MM.1S (cell line): ENCODE measurements at regions not wholly inside any gene's neighbourhood (a gene's known extent, or its start where the extent isn't known, plus 50 kb on each side); places are given as distances from the start of the nearest gene placed in this dataset.

ENCODE experiments used
- DNase-seq: peaks from one replicate; pipeline ENCODE4 v3.0.0-alpha.2; 2015
- H2AFZ ChIP-seq: fragments of 300-600 bp; sonication (generic); 2 replicates; pipeline ENCODE4 v1.6.0; 2016; ENCODE audit warnings: antibody characterized with exemption, low read length
- H3F3A ChIP-seq: fragments of 300-600 bp; sonication (generic); 2 replicates; pipeline ENCODE4 v1.6.1; 2016; ENCODE audit warnings: mild to moderate bottlenecking, antibody characterized with exemption, low read length, moderate library complexity, mixed read lengths; ENCODE audit not compliant: insufficient read depth
- H3K27ac ChIP-seq: fragments of 300-600 bp; sonication (generic); 2 replicates; pipeline ENCODE4 v1.5.1; 2016; ENCODE audit warnings: mild to moderate bottlenecking, low read length
- H3K27me3 ChIP-seq: fragments of 300-600 bp; sonication (generic); replicated peaks from 2 replicates; pipeline ENCODE4 v1.6.0; 2016; ENCODE audit warnings: low read length; ENCODE audit not compliant: insufficient read depth
- H3K36me3 ChIP-seq: fragments of 300-600 bp; sonication (generic); replicated peaks from 2 replicates; pipeline ENCODE4 v1.6.1; 2016; ENCODE audit warnings: mild to moderate bottlenecking, low read length, mixed read lengths; ENCODE audit not compliant: insufficient read depth
- H3K4me1 ChIP-seq: fragments of 300-600 bp; sonication (generic); 2 replicates; pipeline ENCODE4 v1.6.1; 2016; ENCODE audit warnings: low read length, mixed read lengths
- H3K4me2 ChIP-seq: fragments of 300-600 bp; sonication (generic); 2 replicates; pipeline ENCODE4 v1.6.0; 2016; ENCODE audit warnings: low read depth, low read length
- H3K4me3 ChIP-seq: fragments of 300-600 bp; sonication (generic); 2 replicates; pipeline ENCODE4 v1.5.1; 2016; ENCODE audit warnings: low read length, mixed read lengths
- H3K79me2 ChIP-seq: fragments of 300-600 bp; sonication (generic); 2 replicates; pipeline ENCODE4 v1.6.1; 2016; ENCODE audit warnings: mixed run types, low read length, mixed read lengths
- H3K9ac ChIP-seq: fragments of 300-600 bp; sonication (generic); 2 replicates; pipeline ENCODE4 v1.6.1; 2016; ENCODE audit warnings: low read length, mixed read lengths
- H3K9me2 ChIP-seq: fragments of 300-600 bp; sonication (generic); replicated peaks from 2 replicates; pipeline ENCODE4 v1.6.1; 2016; ENCODE audit warnings: mild to moderate bottlenecking, low read length, mixed read lengths; ENCODE audit not compliant: insufficient read depth
- H3K9me3 ChIP-seq: fragments of 300-600 bp; sonication (generic); replicated peaks from 2 replicates; pipeline ENCODE4 v1.6.1; 2016; ENCODE audit warnings: mild to moderate bottlenecking, low read length, mixed read lengths; ENCODE audit not compliant: insufficient read depth
- H4K20me1 ChIP-seq: fragments of 300-600 bp; sonication (generic); 2 replicates; pipeline ENCODE4 v1.6.1; 2016; ENCODE audit warnings: mild to moderate bottlenecking, low read length, moderate library complexity, mixed read lengths; ENCODE audit not compliant: insufficient read depth
- CTCF ChIP-seq: fragments of 300-600 bp; sonication (generic); IDR thresholded peaks from 2 replicates; pipeline ENCODE4 v1.5.1; 2016; ENCODE audit warnings: antibody characterized with exemption, low read length, mixed read lengths
- EZH2 ChIP-seq: fragments of 300-600 bp; sonication (generic); optimal IDR thresholded peaks from 2 replicates; pipeline ENCODE3; 2017; ENCODE audit warnings: low read depth, mild to moderate bottlenecking, antibody characterized with exemption, low read length, mixed read lengths
- EZH2phosphoT487 ChIP-seq: fragments of 300-600 bp; sonication (generic); IDR thresholded peaks from 2 replicates; pipeline ENCODE4 v1.6.1; 2018; ENCODE audit warnings: antibody characterized with exemption, low read length

- Histone ChIP-seq H3K4me2 (no peak overlapping the region), H3K36me3 (no peaks in the 10 kb centered on the region), H3K9me3 (no peaks in the 10 kb centered on the region), H3K9me2 (no peaks in the 10 kb centered on the region), H3K4me1 (no peaks in the 10 kb centered on the region), H3K79me2 (no peaks in the 10 kb centered on the region), H3F3A (no peaks in the 10 kb centered on the region), H2AFZ (no peak overlapping the region), H3K27ac (no peak overlapping the region), H4K20me1 (no peaks in the 10 kb centered on the region), H3K9ac (no peak overlapping the region), H3K27me3 (no peaks in the 10 kb centered on the region), H3K4me3 (no peak overlapping the region)
- TF ChIP-seq EZH2phosphoT487: no peak
- no peak for TF ChIP-seq CTCF
- TF ChIP-seq EZH2: no peak
- DNase-seq: no peak
These were observed 1182.9 kb upstream of the CRIM1 start for GRCh38 chr2:35172687-35173086.

- Histone ChIP-seq H3K4me3 (no peak overlapping the region), H3F3A (no peaks in the 10 kb centered on the region), H3K27me3 (no peaks in the 10 kb centered on the region), H4K20me1 (no peaks in the 10 kb centered on the region), H2AFZ (no peak overlapping the region), H3K9me2 (no peaks in the 10 kb centered on the region), H3K9me3 (no peaks in the 10 kb centered on the region), H3K9ac (no peak overlapping the region), H3K4me1 (no peaks in the 10 kb centered on the region), H3K4me2 (no peak overlapping the region), H3K79me2 (no peaks in the 10 kb centered on the region), H3K36me3 (no peaks in the 10 kb centered on the region), H3K27ac (no peak overlapping the region)
- DNase-seq: peak; percentile 24
- peak; percentile 21 for TF ChIP-seq CTCF
- no peak for TF ChIP-seq EZH2phosphoT487
These were observed 1187.2 kb upstream of the CRIM1 start for GRCh38 chr2:35168351-35168750.

GRCh38 chr2:35163948-35164347 lies 1191.6 kb upstream of the CRIM1 start:
- no peak for DNase-seq
- Histone ChIP-seq H3K79me2 (no peaks in the 10 kb centered on the region), H3K9me2 (no peaks in the 10 kb centered on the region), H4K20me1 (no peaks in the 10 kb centered on the region), H3K4me3 (no peak overlapping the region), H3K27me3 (no peaks in the 10 kb centered on the region), H3K4me2 (no peak overlapping the region), H3F3A (no peaks in the 10 kb centered on the region), H3K27ac (no peak overlapping the region), H3K9ac (no peak overlapping the region), H2AFZ (no peak overlapping the region), H3K9me3 (no peaks in the 10 kb centered on the region), H3K36me3 (no peaks in the 10 kb centered on the region), H3K4me1 (peaks cover 22% of the 10 kb centered on the region)
- no peak for TF ChIP-seq CTCF
- TF ChIP-seq EZH2phosphoT487: no peak
- TF ChIP-seq EZH2: no peak
